GM12878 (cell line): ENCODE measurements at regions not wholly inside any gene's neighbourhood (a gene's known extent, or its start where the extent isn't known, plus 50 kb on each side); places are given as distances from the start of the nearest gene placed in this dataset.

Experiments used
- ATAC-seq: fragments of 200-7000 bp; cut with Tn5 transposase; 3 replicates; pipeline ENCODE4 v1.9.1; 2020; ENCODE audit warnings: mild to moderate bottlenecking, moderate library complexity
- BruUV-seq: library from RNA; stranded (reverse); fragments of 400-500 nt; replicated peaks from 2 replicates; lab custom pipeline; 2021; lab: Mats Ljungman, UMichigan
- CTCF ChIA-PET: fragments of 300-600 bp; sonication (Branson Sonifier 250); formaldehyde crosslinking; extraction: SDS; loops from one replicate; lab custom pipeline; 2021; ENCODE audit warnings: inconsistent platforms; lab: Yijun Ruan, JAX
- POLR2A ChIA-PET: fragments of 350-600 bp; formaldehyde crosslinking; extraction: SDS; loops from one replicate; lab custom pipeline; 2021; ENCODE audit warnings: inconsistent platforms; lab: Charles Lee
- RAD21 ChIA-PET: fragments of 300-600 bp; sonication (Branson Sonifier 250); formaldehyde crosslinking; loops from one replicate; lab custom pipeline; 2023; ENCODE audit warnings: antibody characterized with exemption; ENCODE audit not compliant: unreplicated experiment; lab: Charles Lee
- SMC1A ChIA-PET: fragments of 300-600 bp; sonication (Branson Sonifier 250); formaldehyde crosslinking; loops from one replicate; lab custom pipeline; 2023; ENCODE audit not compliant: unreplicated experiment, uncharacterized antibody; lab: Charles Lee
- DNase-seq: peaks from one replicate; pipeline ENCODE4 v3.0.0-alpha.2; 2011; ENCODE audit warnings: low read depth, low spot score
- FAIRE-seq: peaks from 3 replicates; lab custom pipeline; 2011; peaks lifted over from hg19 to GRCh38; lab: Jason Lieb, UNC
- H2AFZ ChIP-seq: 2 replicates; pipeline ENCODE4 v1.6.0; 2011; ENCODE audit warnings: low read depth, low read length, control low read depth; ENCODE audit not compliant: control insufficient read depth
- H3K27ac ChIP-seq: 2 replicates; pipeline ENCODE4 v1.5.1; 2011; ENCODE audit warnings: control low read depth; ENCODE audit not compliant: control insufficient read depth, insufficient read depth
- H3K27me3 ChIP-seq, 2 experiments: replicated peaks in 1 of 2; 2 replicates each; pipeline versions ENCODE4 v1.6.0 to v1.6.1; 2011; ENCODE audit warnings: low read length in 1 of 2; ENCODE audit not compliant: control insufficient read depth in 2 of 2, insufficient read depth in 2 of 2
- H3K36me3 ChIP-seq, 2 experiments: 2 replicates each; pipeline ENCODE4 v1.5.1; 2011; ENCODE audit warnings: low read length in 1 of 2; ENCODE audit not compliant: control insufficient read depth in 2 of 2, insufficient read depth in 2 of 2
- H3K4me1 ChIP-seq: 2 replicates; pipeline ENCODE4 v1.6.1; 2011; ENCODE audit warnings: mild to moderate bottlenecking, low read length, moderate library complexity, mixed read lengths; ENCODE audit not compliant: control insufficient read depth, insufficient read depth
- H3K4me2 ChIP-seq: 2 replicates; pipeline ENCODE4 v1.6.0; 2011; ENCODE audit warnings: control low read depth; ENCODE audit not compliant: control insufficient read depth, insufficient read depth
- H3K4me3 ChIP-seq: fragments of 200-600 bp; sonication (generic); 2 replicates; pipeline ENCODE4 v1.5.1; 2016
- H3K79me2 ChIP-seq: 2 replicates; pipeline ENCODE4 v1.6.0; 2011; ENCODE audit warnings: low read length; ENCODE audit not compliant: control insufficient read depth, insufficient read depth
- H3K9ac ChIP-seq: 2 replicates; pipeline ENCODE4 v1.8.0; 2011; ENCODE audit warnings: low read length, control low read depth, mixed read lengths; ENCODE audit not compliant: control insufficient read depth, insufficient read depth
- H3K9me3 ChIP-seq: replicated peaks from 3 replicates; pipeline ENCODE4 v1.5.1; 2011; ENCODE audit warnings: mild to moderate bottlenecking, low read length; ENCODE audit not compliant: control insufficient read depth, insufficient read depth
- H4K20me1 ChIP-seq: 2 replicates; pipeline ENCODE4 v1.6.0; 2011; ENCODE audit not compliant: control insufficient read depth, insufficient read depth
- ATF2 ChIP-seq: IDR thresholded peaks from 2 replicates; pipeline ENCODE4 v1.6.1; 2012; ENCODE audit warnings: low read length, inconsistent platforms
- EED ChIP-seq: sonication (generic); IDR thresholded peaks from 2 replicates; pipeline ENCODE4 v1.6.1; 2016; ENCODE audit warnings: antibody characterized with exemption, low read depth
- EP300 ChIP-seq, 2 experiments: fragments of 150-350 bp in 1 of 2; IDR thresholded peaks; 2 replicates each; pipeline ENCODE4 v1.6.1; 2011 to 2012; ENCODE audit warnings: low read depth in 2 of 2, low read length in 2 of 2, borderline replicate concordance in 1 of 2, improper control_type of control experiment in 1 of 2, inconsistent platforms in 1 of 2; ENCODE audit not compliant: control insufficient read depth in 1 of 2
- FOS ChIP-seq: IDR thresholded peaks from 3 replicates; pipeline ENCODE4 v1.6.1; 2011; ENCODE audit warnings: borderline replicate concordance; ENCODE audit not compliant: insufficient read length; ENCODE audit errors: extremely low read depth
- FOXM1 ChIP-seq: IDR thresholded peaks from 2 replicates; pipeline ENCODE4 v1.6.1; 2012; ENCODE audit warnings: low read depth, mild to moderate bottlenecking, inconsistent platforms, low read length, moderate library complexity
- HCFC1 ChIP-seq: fragments of 150-350 bp; IDR thresholded peaks from 2 replicates; pipeline ENCODE4 v1.6.1; 2014; ENCODE audit warnings: low read length
- IRF3 ChIP-seq: fragments of 450-650 bp; IDR thresholded peaks from 2 replicates; pipeline ENCODE4 v1.6.1; 2014; ENCODE audit warnings: mild to moderate bottlenecking
- KDM1A ChIP-seq: fragments of 200-600 bp; sonication (generic); IDR thresholded peaks from 2 replicates; pipeline ENCODE4 v1.6.1; 2016; ENCODE audit warnings: borderline replicate concordance
- MEF2A ChIP-seq: IDR thresholded peaks from 2 replicates; pipeline ENCODE4 v1.6.1; 2011; ENCODE audit warnings: low read depth, mild to moderate bottlenecking, low read length, moderate library complexity; ENCODE audit not compliant: insufficient read depth
- MLLT1 ChIP-seq: fragments of 450-650 bp; IDR thresholded peaks from 2 replicates; pipeline ENCODE4 v1.6.1; 2016; ENCODE audit warnings: mild to moderate bottlenecking
- MXI1 ChIP-seq: fragments of 150-350 bp; IDR thresholded peaks from 2 replicates; pipeline ENCODE4 v1.6.1; 2011; ENCODE audit warnings: low read depth, mild to moderate bottlenecking, inconsistent platforms, low read length, improper control_type of control experiment
- SREBF1 ChIP-seq: IDR thresholded peaks from 2 replicates; pipeline ENCODE4 v1.6.1; 2012; ENCODE audit warnings: mild to moderate bottlenecking, low read length
- TAF1 ChIP-seq: IDR thresholded peaks from 2 replicates; pipeline ENCODE4 v1.6.1; 2011; ENCODE audit warnings: mild to moderate bottlenecking, low read depth, low read length, borderline replicate concordance
- ZBTB40 ChIP-seq: fragments of 450-650 bp; IDR thresholded peaks from 2 replicates; pipeline ENCODE4 v1.6.1; 2016; ENCODE audit warnings: mild to moderate bottlenecking, moderate library complexity, borderline replicate concordance
- ZNF217 ChIP-seq: fragments of 450-650 bp; IDR thresholded peaks from 2 replicates; pipeline ENCODE4 v1.6.1; 2017; ENCODE audit warnings: antibody characterized with exemption, mild to moderate bottlenecking
- WGBS: methylation state at CpG from one replicate; pipeline ENCODE4 v1.1.6; 2016; ENCODE audit warnings: low lambda C conversion rate; ENCODE audit not compliant: insufficient replicate concordance, insufficient coverage; ENCODE audit errors: missing lambda C conversion rate; 5-methylcytosine and 5-hydroxymethylcytosine counted together
- in situ Hi-C: fragments of 300-500 bp; cut with MboI; formaldehyde crosslinking; loops from 9 replicates; pipeline ENCODE4 v1.14.3; 2018; ENCODE audit warnings: mixed read lengths
- intact Hi-C: fragments of 100-400 bp; cut with micrococcal nuclease; formaldehyde crosslinking; loops from one replicate; pipeline ENCODE4 v1.14.2; 2022; ENCODE audit not compliant: unreplicated experiment

- no peaks in the 10 kb centered on the region; a peak in 1 of 4 replicates for H3K27me3 ChIP-seq
- H2AFZ ChIP-seq: no peak overlapping the region
- WGBS: 36% methylated on average over 5 of the region's 5 CpGs
- CTCF ChIA-PET: no interaction called here
- H3K36me3 ChIP-seq: no peaks in the 10 kb centered on the region
- POLR2A ChIA-PET: no interaction called here
- H3K27ac ChIP-seq: no peak overlapping the region
- no peaks in the 10 kb centered on the region for H3K4me1 ChIP-seq
- SMC1A ChIA-PET: no interaction called here
- H3K9ac ChIP-seq: no peak overlapping the region
- no peaks in the 10 kb centered on the region for H4K20me1 ChIP-seq
- no peaks in the 10 kb centered on the region for H3K79me2 ChIP-seq
- no peak overlapping the region for H3K4me2 ChIP-seq
- no peak for FAIRE-seq
- intact Hi-C loops: no loop called here
- in situ Hi-C loops: no loop called here
- no peaks in the 10 kb centered on the region; the same call in 2 of the 3 replicates for H3K9me3 ChIP-seq
- no TSS peak for BruUV-seq
- no peak overlapping the region for H3K4me3 ChIP-seq
- DNase-seq: no peak
- RAD21 ChIA-PET: no interaction called here
- ATAC-seq: no peak
- TF ChIP-seq FOS (no peak), EP300 (IDR thresholded peaks at IDR 0.05; ENCODE audit: borderline replicate concordance in 1 of 2, control insufficient read depth in 1 of 2, low read depth in 2 of 2, low read length in 2 of 2) (no peak), IRF3 (no peak), TAF1 (no peak), SREBF1 (no peak), MEF2A (no peak), MLLT1 (no peak), HCFC1 (no peak), ZBTB40 (no peak), ZNF217 (no peak), EED (no peak), ATF2 (no peak), KDM1A (no peak), MXI1 (no peak), FOXM1 (no peak)
Measured at GRCh38 chr9:91023741-91024140, 222.1 kb downstream of the SYK start.
